Ishikawa (cell line): ENCODE measurements at regions not wholly inside any gene's neighbourhood (a gene's known extent, or its start where the extent isn't known, plus 50 kb on each side); places are given as distances from the start of the nearest gene placed in this dataset.

ENCODE experiments used
- CEBPB ChIP-seq: IDR thresholded peaks from 2 replicates; pipeline ENCODE4 v1.6.1; 2012
- CREB1 ChIP-seq: IDR thresholded peaks from 2 replicates; pipeline ENCODE4 v1.6.1; 2012; ENCODE audit warnings: low read depth
- EGR1 ChIP-seq: IDR thresholded peaks from 2 replicates; pipeline ENCODE4 v1.6.1; 2012
- EP300 ChIP-seq: IDR thresholded peaks from 2 replicates; pipeline ENCODE4 v1.6.1; 2012; ENCODE audit warnings: borderline replicate concordance
- FOXM1 ChIP-seq: IDR thresholded peaks from 2 replicates; pipeline ENCODE4 v1.6.1; 2012; ENCODE audit warnings: low read depth, borderline replicate concordance
- MAX ChIP-seq: IDR thresholded peaks from 2 replicates; pipeline ENCODE4 v1.6.1; 2012
- NFIC ChIP-seq: IDR thresholded peaks from 2 replicates; pipeline ENCODE4 v1.6.1; 2012
- RAD21 ChIP-seq: IDR thresholded peaks from 2 replicates; pipeline ENCODE4 v1.6.1; 2012; ENCODE audit warnings: low read depth
- REST ChIP-seq: IDR thresholded peaks from 2 replicates; pipeline ENCODE4 v1.6.1; 2012; ENCODE audit warnings: low read depth, mild to moderate bottlenecking
- TAF1 ChIP-seq: IDR thresholded peaks from 2 replicates; pipeline ENCODE4 v1.6.1; 2012; ENCODE audit warnings: low read depth, mild to moderate bottlenecking
- TCF12 ChIP-seq: IDR thresholded peaks from 2 replicates; pipeline ENCODE4 v1.6.1; 2012; ENCODE audit warnings: low read depth
- TEAD4 ChIP-seq: IDR thresholded peaks from 2 replicates; pipeline ENCODE4 v1.6.1; 2012
- USF1 ChIP-seq: IDR thresholded peaks from 2 replicates; pipeline ENCODE4 v1.6.1; 2012
- YY1 ChIP-seq: IDR thresholded peaks from 2 replicates; pipeline ENCODE4 v1.6.1; 2012; ENCODE audit warnings: low read depth
- ZBTB7A ChIP-seq: IDR thresholded peaks from 2 replicates; pipeline ENCODE4 v1.6.1; 2012; ENCODE audit warnings: low read depth

GRCh38 chr4:141331534-141332358 is 111.1 kb downstream of the ZNF330 start:
- TF ChIP-seq NFIC (no peak), EP300 (no peak), TCF12 (no peak)

GRCh38 chr4:141335166-141335565 is 114.5 kb downstream of the ZNF330 start:
- TF ChIP-seq TAF1 (no peak), TEAD4 (no peak), EGR1 (no peak), FOXM1 (no peak), MAX (no peak), EP300 (no peak), REST (no peak), CEBPB (no peak), RAD21 (no peak), USF1 (no peak), CREB1 (no peak), NFIC (no peak), ZBTB7A (no peak), TCF12 (no peak), YY1 (no peak)

GRCh38 chr4:141338238-141338637 is 117.5 kb downstream of the ZNF330 start:
- TF ChIP-seq RAD21, result no peak
- TF ChIP-seq EP300, result no peak
- TF ChIP-seq CREB1, result no peak
- TF ChIP-seq YY1, result no peak
- TF ChIP-seq FOXM1, result no peak
- TF ChIP-seq CEBPB, result no peak
- TF ChIP-seq TEAD4, result no peak
- no peak for TF ChIP-seq MAX
- TF ChIP-seq EGR1, result no peak
- TF ChIP-seq ZBTB7A, result no peak
- no peak for TF ChIP-seq TCF12
- no peak for TF ChIP-seq NFIC
- TF ChIP-seq REST, result no peak
- TF ChIP-seq USF1, result no peak

GRCh38 chr4:141339391-141339790 is 118.7 kb downstream of the ZNF330 start:
- TF ChIP-seq FOXM1, result no peak
- no peak for TF ChIP-seq YY1
- no peak for TF ChIP-seq CEBPB

GRCh38 chr4:141339966-141340365 is 119.3 kb downstream of the ZNF330 start:
- TF ChIP-seq TAF1 (no peak), MAX (no peak), RAD21 (no peak), YY1 (no peak), CREB1 (no peak), REST (no peak), TCF12 (no peak), ZBTB7A (no peak)
